ENCODE measurements at regions not wholly inside any gene's neighbourhood (a gene's known extent, or its start where the extent isn't known, plus 50 kb on each side); places are given as distances from the start of the nearest gene placed in this dataset.

DNA sequence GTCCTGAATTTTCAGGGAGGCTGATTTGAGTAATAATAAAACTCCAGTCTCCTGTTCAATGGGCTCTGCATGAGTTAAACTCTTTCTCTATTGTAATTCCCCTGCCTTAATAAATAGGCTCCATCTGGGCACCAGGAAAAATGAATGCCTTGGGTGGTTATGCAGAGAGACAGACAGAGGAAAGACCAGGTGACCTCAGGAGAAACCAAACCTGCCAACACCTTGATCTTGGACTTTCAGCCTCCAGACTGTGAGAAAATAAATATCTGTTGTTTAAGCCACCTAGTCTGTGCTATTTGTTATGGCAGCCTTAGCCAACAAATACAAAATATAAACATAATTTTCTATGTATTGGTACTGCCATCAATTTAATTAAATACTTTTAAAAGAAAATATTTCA lies 64.8 kb upstream of the RAP2B start:
- DNase-seq (ENCODE audit: low spot score in 2 of 2) = no peak
- TF ChIP-seq POLR2A (IDR thresholded peaks at IDR 0.05) (no peak), CTCF (IDR thresholded peaks at IDR 0.05) (no peak)
- H3K4me3 ChIP-seq (ENCODE audit: low read depth, poor library complexity, severe bottlenecking) = no peak overlapping the region
- intact Hi-C loops (cut with DNase I; ENCODE audit: low total_unique reads) = no loop called here

DNA sequence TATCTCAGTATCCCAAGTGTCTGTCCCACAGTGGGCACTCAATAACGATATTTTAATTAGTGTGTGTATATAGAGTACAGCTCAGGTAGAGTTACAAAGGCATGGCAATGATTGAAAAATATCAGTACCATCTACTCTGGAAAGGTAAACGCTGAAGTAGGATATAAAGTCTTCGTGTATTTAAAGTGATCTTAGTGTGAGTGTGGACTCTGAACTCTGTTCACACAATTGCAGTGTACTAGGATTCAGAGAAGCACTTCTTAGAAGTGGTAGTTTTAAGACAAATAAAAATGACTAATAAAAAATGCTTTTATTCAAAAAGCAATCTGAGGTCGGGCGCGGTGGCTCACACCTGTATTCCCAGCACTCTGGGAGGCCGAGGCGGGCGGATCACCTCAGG lies 62.9 kb upstream of the RAP2B start:
- intact Hi-C loops (cut with DNase I; ENCODE audit: low total_unique reads) = no loop called here
- WGBS, 2 donors = 96% methylated on average over 9 of the region's 9 CpGs
- no peak for DNase-seq (ENCODE audit: low spot score in 2 of 2)

DNA sequence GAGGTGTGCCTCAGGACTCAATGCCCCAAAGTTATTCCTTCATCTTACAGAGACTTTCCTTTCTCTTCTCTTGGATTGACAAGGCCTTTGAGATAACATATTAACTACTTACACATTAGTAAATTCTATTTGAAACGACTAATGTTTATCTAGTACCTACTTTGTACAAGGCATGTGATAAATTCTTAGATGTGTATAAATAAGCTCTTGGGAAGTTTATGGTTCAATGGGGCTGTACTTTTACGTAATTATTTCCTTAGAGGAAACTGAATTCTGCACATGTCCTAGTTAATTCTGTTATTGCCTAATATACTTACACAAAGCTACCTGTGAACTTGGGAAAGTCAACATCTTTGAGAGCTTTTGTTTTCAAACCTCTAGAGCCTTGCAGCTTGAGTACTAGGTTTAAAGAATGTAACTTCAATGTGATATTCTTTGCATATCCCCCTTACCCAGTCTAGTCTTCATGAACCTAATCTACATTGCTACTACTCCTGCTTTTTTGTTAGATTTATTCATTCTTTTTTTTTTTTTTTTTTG lies 58.5 kb upstream of the RAP2B start:
- no peak for DNase-seq (ENCODE audit: low spot score in 2 of 2)
- H3K4me3 ChIP-seq (ENCODE audit: low read depth, poor library complexity, severe bottlenecking) = no peak overlapping the region
- WGBS, 2 donors = 57 to 74% methylated on average over 2 of the region's 2 CpGs
- intact Hi-C loops (cut with DNase I; ENCODE audit: low total_unique reads) = no loop called here
- TF ChIP-seq POLR2A (IDR thresholded peaks at IDR 0.05) = no peak
- TF ChIP-seq CTCF (IDR thresholded peaks at IDR 0.05) = no peak

More for the DNA sequence above, 62.9 kb upstream of the RAP2B start:
- H3K4me3 ChIP-seq (ENCODE audit: low read depth, poor library complexity, severe bottlenecking) = no peak overlapping the region
- TF ChIP-seq CTCF (IDR thresholded peaks at IDR 0.05) = no peak
- TF ChIP-seq POLR2A (IDR thresholded peaks at IDR 0.05) = no peak

DNA sequence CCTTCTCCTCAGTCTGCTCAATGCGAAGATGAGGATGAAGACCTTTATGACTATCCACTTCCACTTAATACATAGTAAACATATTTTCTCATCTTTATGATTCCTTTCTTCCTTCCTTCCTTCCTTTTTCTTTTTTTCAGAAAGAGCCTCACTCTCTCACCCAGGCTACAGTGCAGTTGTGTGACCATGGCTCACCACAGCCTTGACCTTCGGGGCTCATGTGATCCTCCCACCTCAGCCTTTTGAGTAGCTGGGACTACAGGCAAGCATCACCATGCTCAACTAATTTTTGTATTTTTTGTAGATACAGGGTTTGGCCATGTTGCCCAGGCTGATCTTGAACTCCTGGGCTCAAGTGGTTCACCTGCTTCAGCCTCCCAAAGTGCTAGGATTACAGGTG lies 52.0 kb upstream of the RAP2B start:
- no peak overlapping the region for H3K4me3 ChIP-seq (ENCODE audit: low read depth, poor library complexity, severe bottlenecking)
- no peak for DNase-seq (ENCODE audit: low spot score in 2 of 2)
- intact Hi-C loops (cut with DNase I; ENCODE audit: low total_unique reads) = no loop called here
- 88 to 94% methylated on average over 2 of the region's 2 CpGs for WGBS, 2 donors
- TF ChIP-seq CTCF (IDR thresholded peaks at IDR 0.05) (no peak), POLR2A (IDR thresholded peaks at IDR 0.05) (no peak)

DNA sequence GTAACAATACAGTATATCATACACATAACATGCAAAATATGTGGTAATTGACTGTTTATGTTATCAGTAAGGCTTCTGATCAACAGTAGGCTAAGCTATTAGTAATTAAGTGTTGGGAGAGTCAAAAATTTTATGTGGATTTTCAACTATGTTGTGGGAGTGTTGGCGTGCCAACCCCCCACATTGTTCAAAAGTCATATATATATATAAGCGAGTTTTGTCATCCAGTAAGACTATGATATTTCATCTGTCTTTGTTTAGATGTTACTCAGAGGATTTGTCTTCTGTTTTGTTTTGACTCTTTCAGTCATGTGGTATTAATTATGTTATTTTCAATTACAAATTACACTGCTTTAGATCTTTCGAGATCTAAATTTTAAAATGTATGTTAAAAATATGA lies 51.0 kb upstream of the RAP2B start:
- DNase-seq (ENCODE audit: low spot score in 2 of 2) = no peak
- TF ChIP-seq CTCF (IDR thresholded peaks at IDR 0.05) (no peak), POLR2A (IDR thresholded peaks at IDR 0.05) (no peak)
- no peak overlapping the region for H3K4me3 ChIP-seq (ENCODE audit: low read depth, poor library complexity, severe bottlenecking)
- WGBS, 2 donors = 54 to 61% methylated on average over 3 of the region's 3 CpGs
- intact Hi-C loops (cut with DNase I; ENCODE audit: low total_unique reads) = no loop called here

All from lower leg skin (tissue), 4 donors.